Left ventricle myocardium inferior (tissue), 1 donor: ENCODE measurements at regions not wholly inside any gene's neighbourhood (a gene's known extent, or its start where the extent isn't known, plus 50 kb on each side); places are given as distances from the start of the nearest gene placed in this dataset.

Experiments
- DNase-seq: peaks from one replicate; pipeline ENCODE4 v3.0.0-alpha.2; 2020
- H3K27ac ChIP-seq: fragments of 200-600 bp; replicated peaks from 2 replicates; pipeline ENCODE4 v1.8.0; 2021
- H3K27me3 ChIP-seq: fragments of 200-600 bp; 2 replicates; pipeline ENCODE4 v1.8.0; 2021; ENCODE audit warnings: low read depth
- H3K36me3 ChIP-seq: fragments of 200-600 bp; 2 replicates; pipeline ENCODE4 v1.8.0; 2021
- H3K4me1 ChIP-seq: fragments of 200-600 bp; 2 replicates; pipeline ENCODE4 v1.8.0; 2021
- H3K4me3 ChIP-seq: fragments of 200-600 bp; 2 replicates; pipeline ENCODE4 v1.8.0; 2021; ENCODE audit warnings: mild to moderate bottlenecking, moderate library complexity
- H3K9me3 ChIP-seq: fragments of 200-600 bp; replicated peaks from 2 replicates; pipeline ENCODE4 v1.8.0; 2021
- CTCF ChIP-seq: fragments of 200-600 bp; IDR thresholded peaks from 2 replicates; pipeline ENCODE4 v1.8.0; 2021; ENCODE audit warnings: antibody characterized with exemption, mild to moderate bottlenecking, borderline replicate concordance
- intact Hi-C: fragments of 100-400 bp; cut with micrococcal nuclease; formaldehyde crosslinking; loops from one replicate; pipeline ENCODE4 v1.11.0; 2022
- donor health status: DM: no; HTN: yes; CAD: no; lungs with severe emphysema.

- peaks cover 4% of the 10 kb centered on the region for H3K27me3 ChIP-seq
- intact Hi-C loops = no loop called here
- no peaks in the 10 kb centered on the region for H3K4me1 ChIP-seq
- no peak for TF ChIP-seq CTCF
- H3K4me3 ChIP-seq = no peak overlapping the region
- H3K27ac ChIP-seq = no peak overlapping the region
- no peaks in the 10 kb centered on the region for H3K36me3 ChIP-seq
- H3K9me3 ChIP-seq = no peaks in the 10 kb centered on the region
- DNase-seq = no peak
Observed at GRCh38 chr3:82496890-82497560, 735.6 kb upstream of the GBE1 start.

- H3K27ac ChIP-seq = no peak overlapping the region
- no peaks in the 10 kb centered on the region for H3K4me1 ChIP-seq
- intact Hi-C loops = no loop called here
- H3K27me3 ChIP-seq = peaks cover 4% of the 10 kb centered on the region
- H3K9me3 ChIP-seq = no peaks in the 10 kb centered on the region
- TF ChIP-seq CTCF = no peak
- no peak for DNase-seq
- no peak overlapping the region for H3K4me3 ChIP-seq
- H3K36me3 ChIP-seq = no peaks in the 10 kb centered on the region
Observed at GRCh38 chr3:82495655-82496054, 734.2 kb upstream of the GBE1 start.

- Histone ChIP-seq H3K9me3 (no peaks in the 10 kb centered on the region), H3K36me3 (no peaks in the 10 kb centered on the region), H3K27me3 (peaks cover 4% of the 10 kb centered on the region), H3K4me3 (no peak overlapping the region), H3K27ac (no peak overlapping the region), H3K4me1 (no peaks in the 10 kb centered on the region)
- intact Hi-C loops = no loop called here
- TF ChIP-seq CTCF = no peak
- no peak for DNase-seq
Observed at GRCh38 chr3:82494977-82495489, 733.6 kb upstream of the GBE1 start.

GRCh38 chr3:82493858-82494257 is 732.4 kb upstream of the GBE1 start:
- Histone ChIP-seq H3K9me3 (no peaks in the 10 kb centered on the region), H3K36me3 (no peaks in the 10 kb centered on the region), H3K27me3 (peaks cover 4% of the 10 kb centered on the region), H3K27ac (no peak overlapping the region), H3K4me1 (no peaks in the 10 kb centered on the region), H3K4me3 (no peak overlapping the region)
- intact Hi-C loops = no loop called here
- no peak for DNase-seq
- TF ChIP-seq CTCF = no peak

GRCh38 chr3:82475306-82475705 is 713.9 kb upstream of the GBE1 start:
- H3K36me3 ChIP-seq = no peaks in the 10 kb centered on the region
- intact Hi-C loops = no loop called here
- H3K4me3 ChIP-seq = no peak overlapping the region
- no peak overlapping the region for H3K27ac ChIP-seq
- H3K9me3 ChIP-seq = peaks cover 12% of the 10 kb centered on the region
- H3K27me3 ChIP-seq = no peaks in the 10 kb centered on the region
- no peaks in the 10 kb centered on the region for H3K4me1 ChIP-seq
- no peak for DNase-seq
- TF ChIP-seq CTCF = no peak
